HT1080 (cell line): ENCODE measurements at regions not wholly inside any gene's neighbourhood (a gene's known extent, or its start where the extent isn't known, plus 50 kb on each side); places are given as distances from the start of the nearest gene placed in this dataset.

Experiments used
- DNase-seq: peaks from one replicate; pipeline ENCODE4 v3.0.0-alpha.2; 2015; ENCODE audit warnings: low read depth

GRCh38 chr3:28900301-28900700 lies 380.6 kb upstream of the RBMS3 start:
- no peak for DNase-seq

GRCh38 chr3:28901018-28901417 lies 379.9 kb upstream of the RBMS3 start:
- no peak for DNase-seq

DNA sequence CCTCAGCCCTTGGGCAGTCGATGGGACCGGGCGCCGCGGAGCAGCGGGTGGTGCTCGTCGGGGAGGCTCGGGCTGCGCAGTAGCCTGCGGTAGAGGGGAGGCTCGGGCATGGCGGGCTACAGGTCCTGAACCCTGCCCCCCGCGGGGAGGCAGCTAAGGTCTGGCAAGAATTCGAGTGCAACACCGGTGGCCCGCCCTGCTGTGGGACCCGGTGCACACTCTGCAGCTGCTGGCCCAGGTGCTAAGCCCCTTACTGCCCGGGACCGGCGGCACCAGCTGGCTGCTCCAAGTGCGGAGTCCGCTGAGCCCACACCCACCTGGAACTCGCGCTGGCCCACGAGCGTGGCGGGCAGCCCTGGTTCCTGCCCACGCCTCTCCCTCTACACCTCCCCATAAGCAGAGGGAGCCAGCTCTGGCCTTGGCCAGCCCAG lies 377.7 kb upstream of the RBMS3 start:
- DNase-seq: no peak

DNA sequence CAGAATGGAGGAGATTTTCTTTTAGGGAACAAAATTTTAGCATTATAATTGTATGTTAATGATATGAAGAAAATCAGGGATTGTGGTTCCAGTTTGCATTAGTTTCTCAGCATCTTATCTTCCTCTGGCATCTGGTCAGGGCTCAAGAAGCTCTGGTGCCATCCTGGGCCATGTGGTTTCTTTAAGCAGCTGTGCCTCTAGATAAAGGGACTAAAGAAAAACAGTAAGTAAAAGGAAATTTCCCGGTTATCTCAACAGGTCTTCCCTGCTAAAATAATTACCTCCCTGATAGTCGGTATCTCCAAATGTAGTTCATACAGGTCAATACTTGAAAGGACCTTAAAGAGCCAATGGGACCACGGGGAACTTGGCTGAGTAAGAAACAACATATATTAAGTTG lies 375.1 kb upstream of the RBMS3 start:
- DNase-seq: no peak

DNA sequence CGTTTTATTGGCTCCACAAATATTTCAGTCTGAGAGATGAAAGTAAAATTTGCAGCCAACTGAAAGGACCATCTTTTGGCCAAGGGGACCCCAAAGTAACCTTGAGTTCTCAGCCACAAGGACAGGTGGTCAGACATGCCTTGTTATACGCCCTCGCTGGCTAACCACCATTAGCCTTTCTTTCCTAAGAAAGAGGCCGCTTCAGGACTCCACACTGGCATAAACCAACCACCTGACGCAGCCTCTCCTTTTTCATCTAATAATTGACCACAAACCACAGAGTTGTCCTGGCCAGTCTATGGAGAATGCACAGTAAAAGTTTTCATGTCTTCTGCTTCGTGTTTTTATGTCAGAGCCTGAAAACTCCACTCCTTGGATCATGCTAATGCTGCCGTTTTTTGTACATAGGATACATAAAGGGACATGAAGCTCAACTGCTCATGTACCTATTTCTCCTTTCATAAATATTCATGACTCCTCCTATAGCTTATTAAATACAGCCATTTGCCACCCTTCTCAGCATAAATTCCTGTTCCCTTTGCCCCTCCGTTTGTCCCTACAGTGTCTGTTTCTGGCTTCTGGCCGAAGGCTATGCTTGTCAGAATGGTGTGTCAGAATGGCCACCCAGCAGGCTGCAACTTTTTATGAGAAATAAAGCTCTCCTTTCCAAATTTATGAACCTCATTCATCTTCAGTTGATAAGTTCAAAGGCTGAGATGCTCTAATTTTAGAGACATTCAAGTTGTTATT lies 374.1 kb upstream of the RBMS3 start:
- DNase-seq: no peak

GRCh38 chr3:28907616-28908015 lies 373.3 kb upstream of the RBMS3 start:
- DNase-seq: no peak

DNA sequence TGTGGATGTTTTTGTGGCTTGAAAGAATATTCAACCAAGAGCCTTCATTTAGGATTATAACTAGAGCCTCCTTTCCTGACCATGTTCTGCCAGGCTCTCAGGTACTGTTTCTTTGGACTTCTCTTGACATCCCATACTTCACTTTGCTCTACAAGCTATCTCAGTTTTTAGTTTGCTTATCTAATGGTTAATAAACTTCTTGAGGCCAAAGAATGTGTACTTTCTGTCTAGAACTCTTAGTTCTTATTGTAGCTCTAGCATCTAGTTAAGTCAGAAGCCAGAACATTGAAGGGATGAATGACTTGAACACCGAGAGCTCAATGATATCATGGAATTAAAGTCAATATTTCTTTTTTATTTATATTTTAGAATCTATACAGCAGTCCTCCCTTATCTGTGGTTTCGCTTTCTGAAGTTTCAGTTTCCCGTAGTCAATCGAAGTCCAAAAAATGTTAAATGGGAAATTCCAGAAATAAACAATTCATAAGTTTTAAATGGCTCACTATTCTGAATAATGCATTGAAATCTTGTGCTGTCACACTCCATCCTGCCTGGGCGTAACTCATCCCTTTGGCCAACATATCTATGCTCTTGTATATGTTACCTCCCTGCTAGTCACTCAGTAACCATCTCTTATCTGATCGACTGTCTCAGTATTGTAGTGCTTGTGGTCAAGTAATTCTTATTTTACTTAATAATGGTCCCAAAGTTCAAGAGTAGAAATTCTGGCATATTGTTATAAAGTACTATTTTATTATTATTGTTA lies 368.6 kb upstream of the RBMS3 start:
- no peak for DNase-seq

- peak; percentile 63 for DNase-seq
Observed at GRCh38 chr3:28915741-28916500, 364.9 kb upstream of the RBMS3 start.

- peak; percentile 52 for DNase-seq
Observed at GRCh38 chr3:28916713-28917499, 364.0 kb upstream of the RBMS3 start.

DNA sequence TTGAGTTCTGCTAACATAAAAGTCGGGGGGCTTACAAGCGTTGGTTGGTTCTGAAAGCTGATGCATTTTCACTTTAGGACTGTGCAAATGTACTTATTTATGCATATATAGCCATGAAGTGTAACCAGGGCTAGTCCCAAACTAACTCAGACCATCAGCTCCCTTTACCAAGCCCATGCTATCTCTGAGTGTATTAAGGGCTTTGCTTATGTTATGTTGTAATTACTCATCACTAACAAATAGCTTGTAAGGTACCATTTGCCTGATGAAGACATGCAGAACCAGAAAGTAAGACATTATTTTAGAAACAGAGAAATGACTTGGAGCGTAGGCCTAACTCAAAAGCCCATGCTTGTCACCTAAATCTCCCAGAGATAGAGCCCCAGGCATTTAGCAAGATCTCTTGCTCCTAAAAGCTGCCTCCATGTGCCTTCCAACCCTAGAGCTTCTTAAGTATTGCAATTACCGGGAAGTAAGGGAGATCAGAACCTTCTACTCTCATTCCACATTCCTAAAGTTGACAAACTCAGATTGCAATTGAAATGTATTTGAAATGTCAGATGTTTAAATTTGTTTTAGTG lies 362.9 kb upstream of the RBMS3 start:
- DNase-seq: no peak

DNA sequence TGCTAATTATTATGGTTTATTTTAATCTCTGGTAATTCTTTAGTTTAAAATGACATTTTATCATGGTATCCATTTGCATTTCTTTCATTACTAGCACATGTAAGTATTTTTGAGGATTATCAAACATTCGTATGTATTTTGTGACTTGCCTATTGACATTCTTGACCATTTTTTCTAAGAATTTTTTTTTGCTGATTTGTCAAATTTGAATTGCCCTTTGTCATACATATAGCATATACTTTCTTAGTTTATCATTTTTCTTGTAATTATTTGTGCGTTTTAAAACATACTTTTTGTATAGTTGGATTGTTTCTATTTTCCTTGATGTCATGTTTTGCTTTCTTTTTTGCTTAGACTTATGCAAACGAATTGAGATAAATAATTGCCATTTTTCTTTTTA lies 358.5 kb upstream of the RBMS3 start:
- DNase-seq: no peak

DNA sequence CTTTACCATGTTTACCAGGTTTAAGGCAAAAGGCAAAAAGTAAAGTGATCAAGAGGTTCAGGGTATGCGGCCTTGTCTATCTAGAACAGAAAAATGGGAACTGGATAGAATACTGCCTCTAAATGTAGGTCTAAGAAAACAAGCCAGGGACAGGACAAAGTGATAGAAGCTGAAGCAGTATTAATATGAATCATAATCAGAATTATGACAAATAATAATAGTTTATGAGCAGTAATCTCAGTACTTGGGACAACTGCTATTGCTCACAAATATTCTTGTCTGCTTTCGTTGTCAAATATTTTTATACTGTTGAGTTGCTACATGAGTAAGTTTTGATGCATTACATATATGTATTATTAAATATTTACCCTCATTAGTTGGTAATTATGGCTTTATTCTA lies 356.9 kb upstream of the RBMS3 start:
- DNase-seq: no peak

DNA sequence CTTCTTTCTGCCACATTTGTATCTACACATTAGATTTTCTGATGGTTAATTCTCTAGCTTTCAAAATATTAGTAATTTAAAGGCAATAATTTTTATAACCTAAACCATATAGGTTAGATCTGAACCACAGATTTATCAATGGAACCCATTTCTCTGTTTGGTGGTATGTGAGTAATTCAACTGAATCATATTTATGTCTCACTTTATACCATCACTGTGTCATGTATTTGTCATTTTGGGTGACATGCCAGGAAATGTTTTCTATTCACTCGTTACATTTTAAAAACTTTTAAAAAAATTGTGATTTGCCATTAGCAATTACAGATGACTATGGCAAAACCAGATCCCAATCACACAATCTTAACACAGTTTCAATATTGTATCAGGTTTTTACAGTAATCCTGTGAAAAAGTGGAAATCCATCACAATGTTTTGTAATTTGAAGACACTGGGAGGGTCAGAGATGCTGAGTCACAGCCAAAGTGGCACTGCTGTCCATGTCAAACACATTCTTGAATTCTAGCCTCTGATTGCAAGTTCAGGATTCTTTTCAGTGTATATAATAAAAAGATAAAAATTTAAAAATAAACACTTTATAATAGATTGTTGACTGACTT lies 356.0 kb upstream of the RBMS3 start:
- peak; percentile 50 for DNase-seq

- no peak for DNase-seq
Observed at GRCh38 chr3:28933337-28933736, 347.5 kb upstream of the RBMS3 start.

DNA sequence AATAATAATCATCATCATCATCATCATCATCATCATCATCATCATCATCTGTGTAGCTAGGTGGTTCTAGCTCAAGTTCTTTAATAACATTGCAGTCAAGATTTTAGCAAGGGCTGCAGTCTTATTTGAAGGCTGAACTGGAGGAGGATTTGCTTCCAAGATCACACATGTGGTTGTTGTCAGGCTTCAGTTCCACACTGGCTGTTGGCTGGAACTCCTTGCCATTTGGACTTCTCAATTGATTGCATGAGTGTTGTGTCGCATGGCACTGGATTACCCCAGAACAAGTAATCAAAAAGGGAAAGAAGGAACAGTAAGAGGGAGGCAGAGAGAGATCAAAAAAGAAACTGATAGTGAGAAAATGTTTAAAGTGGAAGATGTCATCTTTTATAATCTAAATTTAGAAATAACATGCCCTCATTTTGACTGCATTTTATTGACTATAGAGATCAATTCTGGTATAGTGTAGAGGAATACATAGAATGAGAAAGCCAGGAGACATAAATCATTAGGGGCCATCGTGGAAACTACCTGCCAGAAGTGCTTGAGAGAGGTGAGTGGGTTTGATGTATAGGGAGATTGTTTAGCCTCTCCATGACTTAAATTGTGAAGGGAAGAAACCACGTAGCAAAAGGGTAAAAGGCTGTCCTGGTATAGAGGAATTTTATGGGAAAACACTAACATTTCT lies 346.6 kb upstream of the RBMS3 start:
- no peak for DNase-seq

DNA sequence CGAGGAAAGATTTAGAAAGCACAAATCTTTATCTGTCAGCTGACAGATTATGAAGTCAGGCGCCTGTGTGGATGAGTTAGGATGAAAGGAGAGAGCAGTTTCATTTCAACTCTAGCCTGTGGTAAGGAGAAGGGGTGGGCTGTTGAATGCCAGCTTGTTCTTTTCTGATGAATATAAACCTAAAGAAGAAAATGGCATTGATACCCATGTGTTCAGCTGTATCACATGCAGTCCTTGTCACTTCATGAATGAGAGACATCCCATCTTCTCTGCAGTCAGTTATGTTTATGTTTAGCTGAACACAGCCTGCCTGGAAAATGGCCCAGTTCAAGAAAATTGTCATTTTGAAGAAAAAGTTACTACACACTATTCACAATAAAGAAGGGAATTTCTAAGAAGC lies 345.7 kb upstream of the RBMS3 start:
- no peak for DNase-seq

- DNase-seq: no peak
Observed at GRCh38 chr3:28936154-28936553, 344.7 kb upstream of the RBMS3 start.

GRCh38 chr3:28940530-28940929 lies 340.3 kb upstream of the RBMS3 start:
- peak; percentile 65 for DNase-seq

DNA sequence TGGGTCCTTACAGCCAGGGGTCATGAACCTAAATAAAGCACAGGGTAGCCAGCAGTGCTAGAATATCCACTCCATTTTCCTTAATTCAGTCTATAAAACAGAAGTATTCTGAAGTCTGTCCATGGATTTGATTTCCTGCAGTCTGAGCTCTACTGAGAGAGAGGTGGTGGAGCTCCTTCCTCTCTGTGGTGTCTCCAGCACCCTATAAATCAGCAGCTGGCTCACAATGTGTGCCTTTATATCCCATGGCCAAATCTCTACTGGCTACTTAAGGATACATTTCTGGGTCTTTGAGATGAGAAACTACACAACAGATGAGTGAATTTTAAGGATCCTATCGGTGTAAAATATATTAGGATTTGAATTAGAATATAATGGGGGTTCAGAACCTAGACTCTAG lies 339.9 kb upstream of the RBMS3 start:
- DNase-seq: no peak

- DNase-seq: no peak
Observed at GRCh38 chr3:28947061-28947460, 333.8 kb upstream of the RBMS3 start.
